Stimulated activated CD4-positive, alpha-beta T cell treated with anti-CD3 and anti-CD28 coated beads, Interleukin-15, amount 100 ng/mL, for 48 hours (primary cell): ENCODE measurements at regions not wholly inside any gene's neighbourhood (a gene's known extent, or its start where the extent isn't known, plus 50 kb on each side); places are given as distances from the start of the nearest gene placed in this dataset.

Experiments
- DNase-seq, 2 donors: peaks; one replicate each; pipeline ENCODE4 v3.0.0-alpha.2; 2020; ENCODE audit warnings: low read depth in 2 of 2

GRCh38 chr1:112788054-112788453, 72.9 kb upstream of the PPM1J start:
- no peak for DNase-seq

GRCh38 chr1:112783059-112783458, 67.9 kb upstream of the PPM1J start:
- no peak for DNase-seq

GRCh38 chr1:112779665-112780526, 64.8 kb upstream of the PPM1J start:
- no peak for DNase-seq

GRCh38 chr1:112778137-112778536, 63.0 kb upstream of the PPM1J start:
- no peak for DNase-seq

GRCh38 chr1:112776688-112777087, 61.6 kb upstream of the PPM1J start:
- DNase-seq = no peak

GRCh38 chr1:112772781-112773180, 57.6 kb upstream of the PPM1J start:
- no peak for DNase-seq

- DNase-seq = no peak
Measured at GRCh38 chr1:112770724-112771123, 55.6 kb upstream of the PPM1J start.

- no peak for DNase-seq
Measured at GRCh38 chr1:112769611-112770010, 54.5 kb upstream of the PPM1J start.

GRCh38 chr1:112767646-112768045, 52.5 kb upstream of the PPM1J start:
- no peak for DNase-seq
